ENCODE measurements at regions not wholly inside any gene's neighbourhood (a gene's known extent, or its start where the extent isn't known, plus 50 kb on each side); places are given as distances from the start of the nearest gene placed in this dataset.

DNA sequence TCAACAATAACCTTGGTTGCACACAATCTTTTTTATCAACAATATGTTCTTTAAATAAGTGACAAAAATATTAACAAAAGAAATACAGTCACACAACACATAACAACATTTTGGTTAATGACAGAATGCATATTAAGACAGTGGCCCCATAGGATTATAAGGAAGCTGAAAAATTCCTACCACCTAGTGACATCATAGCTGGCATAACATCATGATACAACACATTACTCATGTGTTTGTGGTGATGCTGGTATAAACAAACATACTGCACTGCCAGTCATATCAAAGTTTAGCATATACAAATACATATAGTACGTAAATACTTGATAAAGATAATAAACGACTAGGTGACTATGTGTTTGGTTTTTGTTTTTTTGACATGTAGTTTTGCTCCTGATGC lies 344.8 kb upstream of the POU5F2 start:
- H3K9me1 ChIP-seq (ENCODE audit: insufficient read depth, low read length) = no peaks in the 10 kb centered on the region
- no peaks in the 10 kb centered on the region for H4K20me1 ChIP-seq (ENCODE audit: insufficient read depth, low read length)
- no peak overlapping the region for H3K18ac ChIP-seq (ENCODE audit: low read depth, low read length)
- no peak overlapping the region for H4K91ac ChIP-seq (ENCODE audit: insufficient read depth, low read depth, low read length)
- H3K14ac ChIP-seq (replicated peaks; ENCODE audit: low read depth, low read length) = no peak overlapping the region
- ATAC-seq (ENCODE audit: low read depth) (no peak), DNase-seq (no peak)
- TF ChIP-seq MAZ (IDR thresholded peaks at IDR 0.05; ENCODE audit: borderline replicate concordance, low read depth, low read length) = no peak
- TF ChIP-seq, protein P1, sequence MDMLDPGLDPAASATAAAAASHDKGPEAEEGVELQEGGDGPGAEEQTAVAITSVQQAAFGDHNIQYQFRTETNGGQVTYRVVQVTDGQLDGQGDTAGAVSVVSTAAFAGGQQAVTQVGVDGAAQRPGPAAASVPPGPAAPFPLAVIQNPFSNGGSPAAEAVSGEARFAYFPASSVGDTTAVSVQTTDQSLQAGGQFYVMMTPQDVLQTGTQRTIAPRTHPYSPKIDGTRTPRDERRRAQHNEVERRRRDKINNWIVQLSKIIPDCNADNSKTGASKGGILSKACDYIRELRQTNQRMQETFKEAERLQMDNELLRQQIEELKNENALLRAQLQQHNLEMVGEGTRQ (IDR thresholded peaks at IDR 0.05; ENCODE audit: low read depth, low read length) = no peak
- no peak for TF ChIP-seq CEBPB (IDR thresholded peaks at IDR 0.05; ENCODE audit: low read depth, low read length)
- TF ChIP-seq MXI1 (IDR thresholded peaks at IDR 0.05; ENCODE audit: borderline replicate concordance, low read depth, low read length) = no peak
- no peak for TF ChIP-seq RCOR1 (IDR thresholded peaks at IDR 0.05; ENCODE audit: insufficient replicate concordance, low read length)
- TF ChIP-seq, protein P2, sequence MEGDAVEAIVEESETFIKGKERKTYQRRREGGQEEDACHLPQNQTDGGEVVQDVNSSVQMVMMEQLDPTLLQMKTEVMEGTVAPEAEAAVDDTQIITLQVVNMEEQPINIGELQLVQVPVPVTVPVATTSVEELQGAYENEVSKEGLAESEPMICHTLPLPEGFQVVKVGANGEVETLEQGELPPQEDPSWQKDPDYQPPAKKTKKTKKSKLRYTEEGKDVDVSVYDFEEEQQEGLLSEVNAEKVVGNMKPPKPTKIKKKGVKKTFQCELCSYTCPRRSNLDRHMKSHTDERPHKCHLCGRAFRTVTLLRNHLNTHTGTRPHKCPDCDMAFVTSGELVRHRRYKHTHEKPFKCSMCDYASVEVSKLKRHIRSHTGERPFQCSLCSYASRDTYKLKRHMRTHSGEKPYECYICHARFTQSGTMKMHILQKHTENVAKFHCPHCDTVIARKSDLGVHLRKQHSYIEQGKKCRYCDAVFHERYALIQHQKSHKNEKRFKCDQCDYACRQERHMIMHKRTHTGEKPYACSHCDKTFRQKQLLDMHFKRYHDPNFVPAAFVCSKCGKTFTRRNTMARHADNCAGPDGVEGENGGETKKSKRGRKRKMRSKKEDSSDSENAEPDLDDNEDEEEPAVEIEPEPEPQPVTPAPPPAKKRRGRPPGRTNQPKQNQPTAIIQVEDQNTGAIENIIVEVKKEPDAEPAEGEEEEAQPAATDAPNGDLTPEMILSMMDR (conservative IDR thresholded peaks at IDR 0.05; ENCODE audit: low read depth, low read length) = no peak
- TF ChIP-seq SMC3 (IDR thresholded peaks at IDR 0.05; ENCODE audit: low read depth, low read length) = no peak
- no peak for TF ChIP-seq MAFK (IDR thresholded peaks at IDR 0.05; ENCODE audit: low read depth, low read length)
- TF ChIP-seq RAD21 (IDR thresholded peaks at IDR 0.05; ENCODE audit: low read length) = no peak
- TF ChIP-seq RFX5 (IDR thresholded peaks at IDR 0.05; ENCODE audit: low read depth, low read length) = no peak
- TF ChIP-seq NFE2L2 (IDR thresholded peaks at IDR 0.05; ENCODE audit: low read depth, low read length) = no peak
- TF ChIP-seq, protein P3, sequence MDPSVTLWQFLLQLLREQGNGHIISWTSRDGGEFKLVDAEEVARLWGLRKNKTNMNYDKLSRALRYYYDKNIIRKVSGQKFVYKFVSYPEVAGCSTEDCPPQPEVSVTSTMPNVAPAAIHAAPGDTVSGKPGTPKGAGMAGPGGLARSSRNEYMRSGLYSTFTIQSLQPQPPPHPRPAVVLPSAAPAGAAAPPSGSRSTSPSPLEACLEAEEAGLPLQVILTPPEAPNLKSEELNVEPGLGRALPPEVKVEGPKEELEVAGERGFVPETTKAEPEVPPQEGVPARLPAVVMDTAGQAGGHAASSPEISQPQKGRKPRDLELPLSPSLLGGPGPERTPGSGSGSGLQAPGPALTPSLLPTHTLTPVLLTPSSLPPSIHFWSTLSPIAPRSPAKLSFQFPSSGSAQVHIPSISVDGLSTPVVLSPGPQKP (IDR thresholded peaks at IDR 0.05; ENCODE audit: borderline replicate concordance, low read depth, low read length) = no peak
- no peak for TF ChIP-seq FOS (IDR thresholded peaks at IDR 0.05; ENCODE audit: low read depth, low read length)
- TF ChIP-seq BHLHE40 (IDR thresholded peaks at IDR 0.05; ENCODE audit: low read depth, low read length) = no peak
- TF ChIP-seq CHD1 (IDR thresholded peaks at IDR 0.05; ENCODE audit: low read depth, low read length) = no peak
- TF ChIP-seq POLR2A (IDR thresholded peaks at IDR 0.05; ENCODE audit: low read depth, low read length) = no peak
- H2AK5ac ChIP-seq (ENCODE audit: low read depth, low read length) = no peak overlapping the region
- dilution Hi-C loops (cut with HindIII; ENCODE audit: low sequenced_read_pairs, unreplicated experiment) (no loop called here), intact Hi-C loops (cut with micrococcal nuclease) (no loop called here), in situ Hi-C loops (cut with MboI; ENCODE audit: low sequenced_read_pairs) (no loop called here)
- H2BK20ac ChIP-seq (ENCODE audit: low read depth, low read length) = no peak overlapping the region
- H3K4me2 ChIP-seq (ENCODE audit: low read depth, low read length) = no peak overlapping the region
- H3K4ac ChIP-seq (ENCODE audit: low read depth, low read length) = no peak overlapping the region
- POLR2A ChIA-PET (ENCODE audit: unreplicated experiment) = no interaction called here
- H3K9me3 ChIP-seq (ENCODE audit: control insufficient read depth, insufficient read depth, low read length) = no peaks in the 10 kb centered on the region
- no peak overlapping the region for H4K8ac ChIP-seq (ENCODE audit: low read depth in 2 of 2, low read length in 2 of 2)
- no peak overlapping the region for H3K4me3 ChIP-seq (ENCODE audit: insufficient read depth, low read depth, low read length)
- H3K4me1 ChIP-seq (ENCODE audit: control insufficient read depth, insufficient read depth, low read length) = no peaks in the 10 kb centered on the region; the same call in 1 of the 2 replicates
- H3K27me3 ChIP-seq (ENCODE audit: control insufficient read depth, insufficient read depth, low read length) = no peaks in the 10 kb centered on the region
- H2BK120ac ChIP-seq (ENCODE audit: low read depth, low read length) = no peak overlapping the region
- H3K27ac ChIP-seq (ENCODE audit: insufficient read depth, low read length) = no peak overlapping the region
- H2BK5ac ChIP-seq (ENCODE audit: low read depth, low read length, poor library complexity, severe bottlenecking) = no peak overlapping the region
- H3K56ac ChIP-seq (ENCODE audit: extremely low read depth, insufficient read depth, low read length) = no peak overlapping the region
- no peak overlapping the region for H3K23ac ChIP-seq (ENCODE audit: low read depth, low read length)
- no peak overlapping the region for H4K5ac ChIP-seq (ENCODE audit: low read depth, low read length)
- WGBS, 2 experiments (ENCODE audit: extremely low coverage in 2 of 2, insufficient read length in 1 of 2) = no CpG with 5 or more reads among the region's 2 CpGs
- H3K9ac ChIP-seq (ENCODE audit: low read depth, low read length) = no peak overlapping the region
- CTCF ChIA-PET = no interaction called here
- H3K79me1 ChIP-seq (ENCODE audit: low read depth in 1 of 2, low read length in 2 of 2) = peaks cover 3 to 6% of the 10 kb centered on the region in 2 experiments; a peak in 3 of 4 replicates
- BruUV-seq (replicated peaks) = no TSS peak
- H2AK9ac ChIP-seq (replicated peaks; ENCODE audit: low read depth, low read length, poor library complexity) = no peak overlapping the region
- no peaks in the 10 kb centered on the region for H3K36me3 ChIP-seq (ENCODE audit: control insufficient read depth, insufficient read depth, low read length)
- H2BK15ac ChIP-seq (ENCODE audit: low read depth, low read length) = no peak overlapping the region
- H2AFZ ChIP-seq (replicated peaks; ENCODE audit: low read length, poor library complexity) = no peak overlapping the region
